AG09319 (cell line): ENCODE measurements at regions not wholly inside any gene's neighbourhood (a gene's known extent, or its start where the extent isn't known, plus 50 kb on each side); places are given as distances from the start of the nearest gene placed in this dataset.
A peak's percentile ranks its signal among the peaks of the same experiment; 100 is the strongest.

ENCODE experiments used
- DNase-seq: peaks from one replicate; pipeline ENCODE4 v3.0.0-alpha.2; 2010; ENCODE audit warnings: low read depth; ENCODE audit errors: extremely low read depth
- CTCF ChIP-seq: IDR thresholded peaks from 2 replicates; pipeline ENCODE4 v1.5.1; 2011; ENCODE audit warnings: low read depth, mild to moderate bottlenecking, inconsistent platforms, low read length, moderate library complexity

- TF ChIP-seq CTCF: no peak
- DNase-seq: no peak
Observed at GRCh38 chr11:116194156-116194904, 578.5 kb downstream of the BUD13 start.

- no peak; the same call in none of the 2 replicates for TF ChIP-seq CTCF
Observed at GRCh38 chr11:116193321-116194131, 579.3 kb downstream of the BUD13 start.

GRCh38 chr11:116192509-116193210 is 580.1 kb downstream of the BUD13 start:
- no peak for TF ChIP-seq CTCF
- DNase-seq: no peak

More at GRCh38 chr11:116193321-116194131, 579.3 kb downstream of the BUD13 start:
- peak; percentile 10 for DNase-seq

GRCh38 chr11:116190861-116191260 is 581.9 kb downstream of the BUD13 start:
- TF ChIP-seq CTCF: no peak
- DNase-seq: no peak

- no peak for TF ChIP-seq CTCF
- no peak for DNase-seq
Observed at GRCh38 chr11:116189408-116190170, 583.2 kb downstream of the BUD13 start.

- no peak for TF ChIP-seq CTCF
- no peak for DNase-seq
Observed at GRCh38 chr11:116188350-116188749, 584.4 kb downstream of the BUD13 start.
